H9 (cell line): ENCODE measurements at regions not wholly inside any gene's neighbourhood (a gene's known extent, or its start where the extent isn't known, plus 50 kb on each side); places are given as distances from the start of the nearest gene placed in this dataset.

ENCODE experiments used
- DNase-seq: peaks from one replicate; pipeline ENCODE4 v3.0.0-alpha.2; 2017
- H2AFZ ChIP-seq: one replicate; pipeline ENCODE4 v1.6.1; 2013; ENCODE audit warnings: mild to moderate bottlenecking, low read length, control low read depth, moderate library complexity
- H2AK5ac ChIP-seq: 2 replicates; pipeline ENCODE4 v1.6.1; 2013; ENCODE audit warnings: low read length, control low read depth, mixed read lengths; ENCODE audit not compliant: insufficient read length
- H2BK120ac ChIP-seq: one replicate; pipeline ENCODE4 v1.6.1; 2013; ENCODE audit warnings: low read depth, mild to moderate bottlenecking, low read length, control low read depth, inconsistent platforms; ENCODE audit not compliant: poor library complexity, severe bottlenecking
- H2BK12ac ChIP-seq: 2 replicates; pipeline ENCODE4 v1.6.1; 2013; ENCODE audit warnings: low read length, control low read depth, mixed read lengths, low read depth; ENCODE audit not compliant: insufficient read length
- H2BK15ac ChIP-seq: 2 replicates; pipeline ENCODE4 v1.6.1; 2013; ENCODE audit warnings: low read depth, low read length, control low read depth
- H2BK20ac ChIP-seq: one replicate; pipeline ENCODE4 v1.6.1; 2013; ENCODE audit warnings: low read depth, mild to moderate bottlenecking, low read length, control low read depth, inconsistent platforms; ENCODE audit not compliant: poor library complexity, severe bottlenecking
- H2BK5ac ChIP-seq: 2 replicates; pipeline ENCODE4 v1.6.1; 2013; ENCODE audit warnings: low read length, control low read depth, mixed read lengths; ENCODE audit not compliant: insufficient read length
- H3K14ac ChIP-seq: 2 replicates; pipeline ENCODE4 v1.6.1; 2013; ENCODE audit warnings: low read length, control low read depth; ENCODE audit not compliant: insufficient read depth
- H3K18ac ChIP-seq: 2 replicates; pipeline ENCODE4 v1.6.1; 2013; ENCODE audit warnings: low read depth, mild to moderate bottlenecking, mixed read lengths, low read length, control low read depth; ENCODE audit not compliant: insufficient read length
- H3K23ac ChIP-seq: 2 replicates; pipeline ENCODE4 v1.6.1; 2013; ENCODE audit warnings: low read length, control low read depth, mixed read lengths, low read depth; ENCODE audit not compliant: insufficient read length
- H3K23me2 ChIP-seq: 2 replicates; pipeline ENCODE4 v1.6.1; 2013; ENCODE audit warnings: low read depth, mild to moderate bottlenecking, mixed read lengths, low read length, control low read depth; ENCODE audit not compliant: insufficient read length, poor library complexity, severe bottlenecking
- H3K27ac ChIP-seq: 2 replicates; pipeline ENCODE4 v1.5.1; 2013; ENCODE audit warnings: low read length, control low read depth, mixed read lengths, low read depth; ENCODE audit not compliant: insufficient read length
- H3K27me3 ChIP-seq: 2 replicates; pipeline ENCODE4 v1.6.1; 2013; ENCODE audit warnings: low read length, control low read depth, inconsistent platforms; ENCODE audit not compliant: insufficient read depth
- H3K4ac ChIP-seq: 2 replicates; pipeline ENCODE4 v1.6.1; 2013; ENCODE audit warnings: low read depth, mild to moderate bottlenecking, control low read depth, inconsistent platforms, low read length, moderate library complexity
- H3K4me1 ChIP-seq: 2 replicates; pipeline ENCODE4 v1.6.1; 2013; ENCODE audit warnings: low read length, control low read depth, inconsistent platforms; ENCODE audit not compliant: insufficient read depth
- H3K4me2 ChIP-seq: 2 replicates; pipeline ENCODE4 v1.6.1; 2013; ENCODE audit warnings: low read length, control low read depth, mixed read lengths; ENCODE audit not compliant: insufficient read length, insufficient read depth
- H3K56ac ChIP-seq: 2 replicates; pipeline ENCODE4 v1.6.1; 2013; ENCODE audit warnings: low read depth, mild to moderate bottlenecking, mixed read lengths, low read length, control low read depth; ENCODE audit not compliant: insufficient read length
- H3K79me1 ChIP-seq: 2 replicates; pipeline ENCODE4 v1.6.1; 2013; ENCODE audit warnings: low read depth, mild to moderate bottlenecking, moderate library complexity, low read length, control low read depth, inconsistent platforms; ENCODE audit not compliant: insufficient read depth, poor library complexity, severe bottlenecking
- H3K79me2 ChIP-seq: 2 replicates; pipeline ENCODE4 v1.6.1; 2013; ENCODE audit warnings: low read length, control low read depth, inconsistent platforms; ENCODE audit not compliant: insufficient read depth
- H3K9ac ChIP-seq: 2 replicates; pipeline ENCODE4 v1.6.1; 2013; ENCODE audit warnings: low read length, control low read depth, mixed read lengths; ENCODE audit not compliant: insufficient read length; ENCODE audit errors: extremely low read depth
- H3K9me3 ChIP-seq: one replicate; pipeline ENCODE4 v1.6.1; 2013; ENCODE audit warnings: low read depth, low read length, inconsistent platforms; ENCODE audit not compliant: control insufficient read depth
- H3T11ph ChIP-seq: one replicate; pipeline ENCODE4 v1.6.1; 2013; ENCODE audit warnings: mild to moderate bottlenecking, low read length, control low read depth, inconsistent platforms
- H4K20me1 ChIP-seq: one replicate; pipeline ENCODE4 v1.6.1; 2013; ENCODE audit not compliant: control insufficient read depth, insufficient read length, insufficient read depth
- H4K5ac ChIP-seq: 2 replicates; pipeline ENCODE4 v1.6.1; 2013; ENCODE audit warnings: low read depth, mild to moderate bottlenecking, mixed read lengths, low read length, control low read depth; ENCODE audit not compliant: insufficient read length
- H4K8ac ChIP-seq: replicated peaks from 2 replicates; pipeline ENCODE4 v1.6.1; 2013; ENCODE audit warnings: low read length, control low read depth, mixed read lengths, low read depth; ENCODE audit not compliant: insufficient read length
- H4K91ac ChIP-seq: 2 replicates; pipeline ENCODE4 v1.6.1; 2013; ENCODE audit warnings: low read depth, mild to moderate bottlenecking, moderate library complexity, mixed read lengths, low read length, control low read depth; ENCODE audit not compliant: insufficient read length
- H3K27ac Mint-ChIP-seq, 3 experiments: 2 replicates in 2 of 3; 3 replicates in 1 of 3; pipeline ENCODE4 v1.8.0; 2020 to 2021; ENCODE audit warnings: mixed read lengths in 3 of 3, mild to moderate bottlenecking in 1 of 3, moderate library complexity in 1 of 3
- H3K27me3 Mint-ChIP-seq: 2 replicates; pipeline ENCODE4 v1.8.0; 2021; ENCODE audit warnings: low read depth, mild to moderate bottlenecking, moderate library complexity, mixed read lengths
- H3K36me3 Mint-ChIP-seq, 3 experiments: 2 replicates in 2 of 3; 3 replicates in 1 of 3; pipeline ENCODE4 v1.8.0; 2020 to 2021; ENCODE audit warnings: low read depth in 3 of 3, mixed read lengths in 3 of 3; ENCODE audit not compliant: insufficient read depth in 1 of 3
- H3K4me1 Mint-ChIP-seq, 2 experiments: 2 replicates each; pipeline ENCODE4 v1.8.0; 2020; ENCODE audit warnings: mixed read lengths in 2 of 2
- H3K4me3 Mint-ChIP-seq, 2 experiments: 2 replicates in 1 of 2; 3 replicates in 1 of 2; pipeline ENCODE4 v1.8.0; 2020 to 2021; ENCODE audit warnings: mild to moderate bottlenecking in 2 of 2, mixed read lengths in 2 of 2, moderate library complexity in 1 of 2
- H3K9me3 Mint-ChIP-seq, 2 experiments: 2 replicates in 1 of 2; 3 replicates in 1 of 2; pipeline ENCODE4 v1.8.0; 2020; ENCODE audit warnings: mild to moderate bottlenecking in 2 of 2, mixed read lengths in 2 of 2, moderate library complexity in 1 of 2
- CTCF ChIP-seq: fragments of 200-600 bp; sonication (generic); conservative IDR thresholded peaks from 3 replicates; pipeline ENCODE4 v1.8.0; 2021; ENCODE audit warnings: antibody characterized with exemption, mild to moderate bottlenecking
- WGBS: extraction: QIAGEN DNeasy Blood & Tissue Kit; methylation state at CpG from one replicate; pipeline ENCODE4 v1.1.7; 2013; ENCODE audit warnings: missing lambda C conversion rate, low lambda C conversion rate, mixed read lengths; ENCODE audit not compliant: insufficient read length; ENCODE audit errors: extremely low coverage; 5-methylcytosine and 5-hydroxymethylcytosine counted together

- Histone ChIP-seq H3K4me1 (no peaks in the 10 kb centered on the region), H2BK15ac (no peak overlapping the region), H2AK5ac (no peak overlapping the region), H2BK20ac (no peak overlapping the region), H3T11ph (no peak overlapping the region), H4K91ac (no peak overlapping the region), H3K27me3 (no peaks in the 10 kb centered on the region), H3K18ac (no peak overlapping the region), H3K4me2 (no peak overlapping the region), H2BK12ac (no peak overlapping the region), H2BK5ac (no peak overlapping the region), H3K79me1 (no peaks in the 10 kb centered on the region), H2BK120ac (no peak overlapping the region), H2AFZ (no peak overlapping the region), H3K4ac (no peak overlapping the region), H3K9ac (no peak overlapping the region), H3K79me2 (no peaks in the 10 kb centered on the region), H3K23ac (no peak overlapping the region), H3K23me2 (no peaks in the 10 kb centered on the region), H4K5ac (no peak overlapping the region), H4K20me1 (no peaks in the 10 kb centered on the region), H3K9me3 (no peaks in the 10 kb centered on the region), H3K27ac (no peak overlapping the region), H3K56ac (no peak overlapping the region), H3K14ac (no peak overlapping the region), H4K8ac (no peak overlapping the region)
- TF ChIP-seq CTCF, result no peak
- WGBS, result no CpG with 5 or more reads among the region's 7 CpGs
- Mint-ChIP-seq H3K36me3 (no peaks in the 10 kb centered on the region), H3K27me3 (no peaks in the 10 kb centered on the region), H3K4me3 (no peak overlapping the region), H3K27ac (no peak overlapping the region; a peak in 1 of 7 replicates), H3K4me1 (peaks cover 0 to 3% of the 10 kb centered on the region in 2 experiments; a peak in 1 of 4 replicates), H3K9me3 (no peaks in the 10 kb centered on the region)
- DNase-seq, result no peak
Measured at GRCh38 chr3:80035021-80035420, 267.2 kb upstream of the ROBO1 start.
